ENCODE measurements at regions not wholly inside any gene's neighbourhood (a gene's known extent, or its start where the extent isn't known, plus 50 kb on each side); places are given as distances from the start of the nearest gene placed in this dataset.

DNA sequence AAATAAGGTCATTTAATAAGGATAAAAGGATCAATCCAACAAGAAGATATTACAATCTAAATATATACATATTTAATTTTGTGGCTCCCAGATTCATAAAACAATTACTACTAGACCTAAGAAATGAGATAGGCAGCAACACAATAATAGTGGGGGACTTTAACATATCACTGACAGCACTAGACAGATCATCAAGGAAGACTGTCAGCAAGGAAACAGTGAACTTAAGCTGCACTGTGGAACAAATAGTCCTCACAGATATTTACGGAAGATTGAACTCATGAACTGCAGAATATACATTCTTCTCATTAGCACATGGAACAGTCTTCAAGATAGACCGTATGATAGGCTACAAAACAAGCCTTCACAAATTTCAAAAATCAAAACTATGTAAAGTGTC, 56.1 kb upstream of the NAP1L2 start (continued):
- TF ChIP-seq, protein P1, sequence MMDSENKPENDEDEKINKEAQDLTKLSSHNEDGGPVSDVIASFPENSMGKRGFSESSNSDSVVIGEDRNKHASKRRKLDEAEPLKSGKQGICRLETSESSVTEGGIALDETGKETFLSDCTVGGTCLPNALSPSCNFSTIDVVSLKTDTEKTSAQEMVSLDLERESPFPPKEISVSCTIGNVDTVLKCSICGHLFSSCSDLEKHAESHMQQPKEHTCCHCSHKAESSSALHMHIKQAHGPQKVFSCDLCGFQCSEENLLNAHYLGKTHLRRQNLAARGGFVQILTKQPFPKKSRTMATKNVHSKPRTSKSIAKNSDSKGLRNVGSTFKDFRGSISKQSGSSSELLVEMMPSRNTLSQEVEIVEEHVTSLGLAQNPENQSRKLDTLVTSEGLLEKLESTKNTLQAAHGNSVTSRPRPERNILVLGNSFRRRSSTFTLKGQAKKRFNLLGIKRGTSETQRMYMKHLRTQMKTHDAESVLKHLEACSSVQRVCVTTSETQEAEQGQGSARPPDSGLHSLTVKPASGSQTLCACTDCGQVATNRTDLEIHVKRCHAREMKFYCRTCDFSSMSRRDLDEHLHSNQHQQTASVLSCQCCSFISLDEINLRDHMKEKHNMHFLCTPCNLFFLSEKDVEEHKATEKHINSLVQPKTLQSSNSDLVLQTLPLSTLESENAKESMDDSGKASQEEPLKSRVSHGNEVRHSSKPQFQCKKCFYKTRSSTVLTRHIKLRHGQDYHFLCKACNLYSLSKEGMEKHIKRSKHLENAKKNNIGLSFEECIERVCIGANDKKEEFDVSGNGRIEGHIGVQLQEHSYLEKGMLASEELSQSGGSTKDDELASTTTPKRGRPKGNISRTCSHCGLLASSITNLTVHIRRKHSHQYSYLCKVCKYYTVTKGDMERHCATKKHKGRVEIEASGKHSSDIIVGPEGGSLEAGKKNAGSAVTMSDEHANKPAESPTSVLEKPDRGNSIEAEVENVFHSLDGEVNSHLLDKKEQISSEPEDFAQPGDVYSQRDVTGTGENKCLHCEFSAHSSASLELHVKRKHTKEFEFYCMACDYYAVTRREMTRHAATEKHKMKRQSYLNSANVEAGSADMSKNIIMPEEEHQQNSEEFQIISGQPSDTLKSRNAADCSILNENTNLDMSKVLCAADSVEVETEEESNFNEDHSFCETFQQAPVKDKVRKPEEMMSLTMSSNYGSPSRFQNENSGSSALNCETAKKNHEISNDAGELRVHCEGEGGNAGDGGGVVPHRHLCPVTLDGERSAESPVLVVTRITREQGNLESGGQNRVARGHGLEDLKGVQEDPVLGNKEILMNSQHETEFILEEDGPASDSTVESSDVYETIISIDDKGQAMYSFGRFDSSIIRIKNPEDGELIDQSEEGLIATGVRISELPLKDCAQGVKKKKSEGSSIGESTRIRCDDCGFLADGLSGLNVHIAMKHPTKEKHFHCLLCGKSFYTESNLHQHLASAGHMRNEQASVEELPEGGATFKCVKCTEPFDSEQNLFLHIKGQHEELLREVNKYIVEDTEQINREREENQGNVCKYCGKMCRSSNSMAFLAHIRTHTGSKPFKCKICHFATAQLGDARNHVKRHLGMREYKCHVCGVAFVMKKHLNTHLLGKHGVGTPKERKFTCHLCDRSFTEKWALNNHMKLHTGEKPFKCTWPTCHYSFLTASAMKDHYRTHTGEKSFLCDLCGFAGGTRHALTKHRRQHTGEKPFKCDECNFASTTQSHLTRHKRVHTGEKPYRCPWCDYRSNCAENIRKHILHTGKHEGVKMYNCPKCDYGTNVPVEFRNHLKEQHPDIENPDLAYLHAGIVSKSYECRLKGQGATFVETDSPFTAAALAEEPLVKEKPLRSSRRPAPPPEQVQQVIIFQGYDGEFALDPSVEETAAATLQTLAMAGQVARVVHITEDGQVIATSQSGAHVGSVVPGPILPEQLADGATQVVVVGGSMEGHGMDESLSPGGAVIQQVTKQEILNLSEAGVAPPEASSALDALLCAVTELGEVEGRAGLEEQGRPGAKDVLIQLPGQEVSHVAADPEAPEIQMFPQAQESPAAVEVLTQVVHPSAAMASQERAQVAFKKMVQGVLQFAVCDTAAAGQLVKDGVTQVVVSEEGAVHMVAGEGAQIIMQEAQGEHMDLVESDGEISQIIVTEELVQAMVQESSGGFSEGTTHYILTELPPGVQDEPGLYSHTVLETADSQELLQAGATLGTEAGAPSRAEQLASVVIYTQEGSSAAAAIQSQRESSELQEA (IDR thresholded peaks at IDR 0.05; ENCODE audit: low read depth): no peak
- no peak for TF ChIP-seq GATA2 (CRISPR knock-in tag; IDR thresholded peaks at IDR 0.05)

DNA sequence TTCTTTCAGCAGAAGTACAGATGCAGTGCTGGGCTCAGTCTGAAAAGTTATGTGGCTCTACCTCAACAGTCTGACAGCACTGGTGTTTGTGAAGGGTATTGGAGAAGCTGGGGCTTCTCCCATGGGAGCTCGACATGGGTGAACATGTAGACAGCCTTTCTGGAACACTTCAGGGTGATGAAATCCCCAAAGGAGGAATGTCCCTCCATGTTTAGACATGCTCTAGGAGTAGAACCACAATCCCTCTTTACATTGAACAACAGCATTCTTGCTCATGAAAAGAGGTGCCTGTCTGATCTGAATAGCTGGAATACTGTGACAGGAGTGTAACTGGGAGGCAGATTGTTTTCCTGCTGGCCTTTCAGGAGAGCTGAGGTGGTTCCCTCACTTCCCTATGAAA, 53.8 kb upstream of the NAP1L2 start:
- no TSS peak for BruUV-seq (replicated peaks)
- H3K9ac ChIP-seq (ENCODE audit: insufficient read depth in 1 of 2, low read depth in 2 of 2, low read length in 2 of 2): no peak overlapping the region
- no peak overlapping the region for H3K4me2 ChIP-seq (ENCODE audit: insufficient read depth, low read length)
- TF ChIP-seq FIP1L1 (IDR thresholded peaks at IDR 0.05; ENCODE audit: low read depth, low read length, poor library complexity, severe bottlenecking) (no peak), NR1H2 (CRISPR knock-in tag; IDR thresholded peaks at IDR 0.05) (no peak), SMC3 (conservative IDR thresholded peaks at IDR 0.05; ENCODE audit: insufficient read depth, low read depth, low read length) (no peak), ZNF143 (CRISPR knock-in tag; IDR thresholded peaks at IDR 0.05) (no peak), THRAP3 (IDR thresholded peaks at IDR 0.05; ENCODE audit: borderline replicate concordance) (no peak), ZNF133 (CRISPR knock-in tag; IDR thresholded peaks at IDR 0.05) (no peak), TAF7 (tag; IDR thresholded peaks at IDR 0.05) (no peak), MAFK (IDR thresholded peaks at IDR 0.05; ENCODE audit: low read length) (no peak), ETV1 (tag; conservative IDR thresholded peaks at IDR 0.05; ENCODE audit: low read depth) (no peak), NR3C1 (CRISPR knock-in tag; IDR thresholded peaks at IDR 0.05) (no peak), CREM (IDR thresholded peaks at IDR 0.05; ENCODE audit: low read depth) (no peak), CAMTA2 (CRISPR knock-in tag; conservative IDR thresholded peaks at IDR 0.05) (no peak)
- H3K27ac ChIP-seq (ENCODE audit: extremely low read depth, low read depth, low read length): no peak overlapping the region
- H3K36me3 ChIP-seq (ENCODE audit: control insufficient read depth, insufficient read depth, low read length): no peaks in the 10 kb centered on the region
- no CpG with 5 or more reads among the region's 1 CpG for WGBS (ENCODE audit: insufficient coverage, low coverage, missing lambda C conversion rate)
- H3K9me1 ChIP-seq (ENCODE audit: control insufficient read depth, insufficient read depth, low read length): no peaks in the 10 kb centered on the region
- H4K20me1 ChIP-seq (replicated peaks; ENCODE audit: control insufficient read depth, insufficient read depth, low read length): no peaks in the 10 kb centered on the region
- in situ Hi-C loops (cut with MboI): no loop called here
- H3K27me3 ChIP-seq (ENCODE audit: control insufficient read depth in 2 of 2, insufficient read depth in 2 of 2, low read length in 2 of 2): no peaks in the 10 kb centered on the region
- no peak overlapping the region for H3K4me3 ChIP-seq
- DNase-seq (ENCODE audit: extremely low read depth in 1 of 4, low spot score in 3 of 4) (no peak), FAIRE-seq (no peak), ATAC-seq (no peak)
- ChIA-PET POLR2A (interaction anchor here (0.6 kb wide), 1 partner anchor 942 kb away, joined by 3 read pairs; no protein-coding TSS in a partner anchor), CTCF (ENCODE audit: low intra/inter-chr PET ratio) (no interaction called here)
- intact Hi-C loops (cut with micrococcal nuclease): no loop called here
- H3K79me2 ChIP-seq (ENCODE audit: control insufficient read depth, insufficient read depth, low read length): no peaks in the 10 kb centered on the region
- no peaks in the 10 kb centered on the region for H3K9me3 ChIP-seq (replicated peaks; ENCODE audit: control insufficient read depth, insufficient read depth, low read depth, low read length)
- H3K4me1 ChIP-seq (replicated peaks in 1 of 2; ENCODE audit: control insufficient read depth in 2 of 2, insufficient read depth in 2 of 2, low read length in 2 of 2): no peaks in the 10 kb centered on the region
- H2AFZ ChIP-seq (ENCODE audit: low read depth, low read length): no peak overlapping the region

Measured in K562 (cell line).